22Rv1 (cell line): ENCODE measurements at regions not wholly inside any gene's neighbourhood (a gene's known extent, or its start where the extent isn't known, plus 50 kb on each side); places are given as distances from the start of the nearest gene placed in this dataset.

Experiments used
- H3K27ac ChIP-seq: fragments of 450-650 bp; 2 replicates; pipeline ENCODE4 v1.5.1; 2017
- CTCF ChIP-seq: fragments of 450-650 bp; IDR thresholded peaks from 2 replicates; pipeline ENCODE4 v1.5.1; 2017; ENCODE audit warnings: mild to moderate bottlenecking
- ZFX ChIP-seq: fragments of 450-650 bp; IDR thresholded peaks from 2 replicates; pipeline ENCODE4 v1.6.1; 2017; ENCODE audit warnings: antibody characterized with exemption, borderline replicate concordance

DNA sequence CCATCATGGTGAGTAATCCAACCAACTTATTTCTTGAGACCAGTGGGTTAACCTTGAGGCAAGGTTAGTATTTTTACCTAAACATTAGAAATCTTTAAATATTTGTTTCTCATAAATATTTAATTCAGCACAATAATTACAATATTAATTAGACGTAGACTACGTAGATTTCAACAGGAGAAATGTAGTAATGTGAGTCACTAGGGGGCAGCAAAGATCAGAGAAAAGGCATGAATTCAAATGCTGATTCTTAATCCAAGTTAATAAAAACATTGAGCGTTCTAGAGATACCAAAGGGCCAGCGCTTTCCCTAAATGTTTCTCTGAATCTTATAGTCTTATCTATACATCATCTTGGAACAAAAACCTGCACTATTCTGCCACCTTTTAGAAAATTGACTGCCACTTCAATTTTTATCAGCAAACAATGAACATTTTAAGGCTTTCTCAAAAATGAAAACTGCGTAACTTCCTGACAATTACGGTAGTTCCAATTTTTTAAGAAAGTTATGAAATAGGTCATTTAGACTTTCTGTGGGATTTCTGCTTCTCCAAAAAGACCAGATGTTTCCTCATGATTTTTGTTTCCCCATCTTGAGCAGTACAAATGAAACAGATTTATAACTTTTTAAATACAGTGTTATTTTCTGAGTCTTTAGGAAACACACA lies 180.7 kb downstream of the GASK1B start:
- peak; percentile 78 for TF ChIP-seq CTCF
- TF ChIP-seq ZFX: no peak
- peak overlapping the region; percentile 82 for H3K27ac ChIP-seq

- H3K27ac ChIP-seq: no peak overlapping the region
- TF ChIP-seq CTCF (no peak), ZFX (no peak)
Observed at GRCh38 chr4:157988641-157989040, 184.2 kb downstream of the GASK1B start.

- TF ChIP-seq ZFX (no peak), CTCF (no peak)
- H3K27ac ChIP-seq: no peak overlapping the region
Observed at GRCh38 chr4:157984285-157984911, 188.4 kb downstream of the GASK1B start.

DNA sequence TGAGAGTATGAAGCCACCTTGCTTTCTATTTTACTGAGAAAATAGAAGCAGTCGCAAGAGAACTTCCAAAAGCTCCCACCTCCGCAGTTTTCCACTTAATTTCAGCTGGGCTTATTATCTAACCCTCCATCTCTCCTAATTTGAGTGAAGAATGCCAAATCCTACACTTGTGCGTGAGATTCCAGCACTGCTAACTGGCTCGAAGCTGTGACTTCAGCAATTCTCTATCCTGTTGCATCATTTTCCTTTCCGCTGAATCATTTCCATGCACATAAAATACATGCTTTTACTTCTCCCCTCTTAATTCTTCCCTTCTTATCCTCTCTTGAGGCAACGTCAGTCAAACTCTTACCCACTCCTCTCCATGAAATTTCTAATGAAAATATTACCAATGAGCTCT lies 189.5 kb downstream of the GASK1B start:
- no peak for TF ChIP-seq CTCF
- TF ChIP-seq ZFX: no peak
- no peak overlapping the region for H3K27ac ChIP-seq

DNA sequence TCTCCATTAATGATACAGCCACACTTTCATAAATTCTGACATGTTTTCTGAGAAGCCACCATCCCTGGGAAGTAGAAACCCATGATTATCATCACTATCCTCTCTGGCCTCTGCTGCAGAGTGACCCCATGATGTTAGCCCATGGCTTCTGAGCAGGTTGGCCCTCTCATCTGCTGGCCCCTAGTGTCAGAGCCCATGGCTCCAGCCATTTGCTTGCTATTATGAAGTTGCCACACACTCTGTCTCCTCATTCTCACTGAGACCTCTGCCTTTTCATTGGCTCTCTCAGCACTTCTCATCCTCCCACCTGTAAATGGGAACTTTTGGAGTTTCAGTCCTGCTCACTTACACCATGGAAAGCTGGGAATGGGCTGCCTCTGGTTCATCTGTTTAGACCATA lies 192.7 kb downstream of the GASK1B start:
- TF ChIP-seq ZFX (no peak), CTCF (no peak)

DNA sequence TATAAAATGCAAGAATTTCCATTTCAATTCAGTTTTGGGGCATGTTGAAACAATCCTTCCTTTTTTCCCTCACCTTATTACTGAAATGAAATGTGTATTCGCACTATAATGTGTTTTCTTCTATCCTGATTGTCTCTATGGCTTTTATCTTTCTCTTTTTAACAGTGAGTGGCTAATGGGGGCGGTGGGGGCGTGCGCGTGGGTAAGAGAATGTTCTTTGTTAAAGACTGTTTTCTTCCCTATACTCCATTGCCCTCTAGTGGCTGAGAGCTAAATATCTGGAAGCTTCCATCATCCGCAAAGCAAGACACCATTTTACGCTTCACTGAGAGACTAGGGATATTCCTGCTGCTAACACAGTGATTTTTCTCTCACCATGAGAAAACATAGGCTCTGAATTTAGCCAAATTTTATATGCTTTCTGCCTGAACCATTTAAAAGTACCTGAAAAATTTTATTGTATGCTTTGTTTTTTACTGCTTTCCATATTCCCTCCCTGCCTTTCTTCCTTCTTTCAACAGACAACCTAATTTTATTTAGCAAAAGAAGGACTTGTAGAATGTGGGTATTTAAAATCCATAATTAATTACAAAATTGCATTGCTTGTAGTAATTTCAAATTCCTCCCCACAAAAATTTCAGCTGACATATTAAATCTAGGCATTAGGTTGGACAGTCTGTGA lies 194.0 kb downstream of the GASK1B start:
- no peak for TF ChIP-seq ZFX
- peak; percentile 88 for TF ChIP-seq CTCF
- no peak overlapping the region for H3K27ac ChIP-seq

More for the DNA sequence above, 192.7 kb downstream of the GASK1B start:
- no peak overlapping the region for H3K27ac ChIP-seq

DNA sequence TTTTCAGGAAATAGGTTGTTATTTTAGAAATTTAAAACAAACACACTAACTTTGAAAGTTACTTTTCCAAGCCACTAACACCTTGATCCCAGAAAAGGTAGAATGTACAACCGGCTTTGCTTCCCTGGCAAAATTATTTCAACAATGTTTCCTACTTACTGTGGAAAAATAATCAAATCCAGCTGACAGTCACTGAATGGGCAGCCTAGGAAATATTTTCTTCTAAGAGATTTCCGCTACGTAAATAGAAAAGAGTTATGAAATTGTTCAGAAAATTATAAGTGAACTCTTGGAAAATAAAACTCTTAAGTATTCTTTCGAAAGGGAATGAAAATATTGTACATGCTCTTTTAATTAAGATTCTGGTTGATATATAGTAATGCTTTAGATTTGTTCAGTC lies 195.7 kb downstream of the GASK1B start:
- H3K27ac ChIP-seq: no peak overlapping the region
- TF ChIP-seq ZFX: no peak
- TF ChIP-seq CTCF: no peak
